ENCODE measurements at regions not wholly inside any gene's neighbourhood (a gene's known extent, or its start where the extent isn't known, plus 50 kb on each side); places are given as distances from the start of the nearest gene placed in this dataset.

- intact Hi-C loops (cut with micrococcal nuclease): no loop called here
- Histone ChIP-seq H2AK5ac (ENCODE audit: low read depth, low read length) (no peak overlapping the region), H3K27me3 (ENCODE audit: control insufficient read depth, insufficient read depth, low read length) (no peaks in the 10 kb centered on the region), H4K5ac (ENCODE audit: low read depth, low read length) (no peak overlapping the region), H3K9me3 (ENCODE audit: control insufficient read depth, insufficient read depth, low read length) (no peaks in the 10 kb centered on the region), H3K4ac (ENCODE audit: low read depth, low read length) (no peak overlapping the region), H4K91ac (ENCODE audit: insufficient read depth, low read depth, low read length) (no peak overlapping the region), H3K9me1 (ENCODE audit: insufficient read depth, low read length) (no peaks in the 10 kb centered on the region), H3K14ac (replicated peaks; ENCODE audit: low read depth, low read length) (no peak overlapping the region), H3K9ac (ENCODE audit: low read depth, low read length) (no peak overlapping the region), H3K18ac (ENCODE audit: low read depth, low read length) (no peak overlapping the region), H4K20me1 (ENCODE audit: insufficient read depth, low read length) (no peaks in the 10 kb centered on the region), H3K79me1 (ENCODE audit: low read depth in 1 of 2, low read length in 2 of 2) (no peaks in the 10 kb centered on the region), H2AFZ (replicated peaks; ENCODE audit: low read length, poor library complexity) (no peak overlapping the region), H2BK15ac (ENCODE audit: low read depth, low read length) (no peak overlapping the region), H2BK5ac (ENCODE audit: low read depth, low read length, poor library complexity, severe bottlenecking) (no peak overlapping the region), H2BK120ac (ENCODE audit: low read depth, low read length) (no peak overlapping the region), H3K36me3 (ENCODE audit: control insufficient read depth, insufficient read depth, low read length) (no peaks in the 10 kb centered on the region), H2BK20ac (ENCODE audit: low read depth, low read length) (no peak overlapping the region), H3K23ac (ENCODE audit: low read depth, low read length) (no peak overlapping the region), H3K56ac (ENCODE audit: extremely low read depth, insufficient read depth, low read length) (no peak overlapping the region), H2AK9ac (replicated peaks; ENCODE audit: low read depth, low read length, poor library complexity) (no peak overlapping the region), H3K4me3 (ENCODE audit: insufficient read depth, low read depth, low read length) (no peak overlapping the region), H3K4me1 (ENCODE audit: control insufficient read depth, insufficient read depth, low read length) (no peaks in the 10 kb centered on the region), H3K27ac (ENCODE audit: insufficient read depth, low read length) (no peak overlapping the region), H3K4me2 (ENCODE audit: low read depth, low read length) (no peak overlapping the region), H4K8ac (ENCODE audit: low read depth in 2 of 2, low read length in 2 of 2) (no peak overlapping the region)
- POLR2A ChIA-PET (ENCODE audit: unreplicated experiment): no interaction called here
- dilution Hi-C loops (cut with HindIII; ENCODE audit: low sequenced_read_pairs, unreplicated experiment): no loop called here
- in situ Hi-C loops (cut with MboI; ENCODE audit: low sequenced_read_pairs): no loop called here
- no peak for ATAC-seq (ENCODE audit: low read depth)
- no TSS peak for BruUV-seq (replicated peaks)
- CTCF ChIA-PET: no interaction called here
- no peak for DNase-seq
- no peak for TF ChIP-seq NFE2L2 (IDR thresholded peaks at IDR 0.05; ENCODE audit: low read depth, low read length)
- no peak for TF ChIP-seq SMC3 (IDR thresholded peaks at IDR 0.05; ENCODE audit: low read depth, low read length)
- no peak for TF ChIP-seq BHLHE40 (IDR thresholded peaks at IDR 0.05; ENCODE audit: low read depth, low read length)
- no peak for TF ChIP-seq FOS (IDR thresholded peaks at IDR 0.05; ENCODE audit: low read depth, low read length)
- no peak for TF ChIP-seq POLR2A (IDR thresholded peaks at IDR 0.05; ENCODE audit: low read depth, low read length)
- TF ChIP-seq MAFK (IDR thresholded peaks at IDR 0.05; ENCODE audit: low read depth, low read length): no peak
- TF ChIP-seq RAD21 (IDR thresholded peaks at IDR 0.05; ENCODE audit: low read length): no peak
- no peak for TF ChIP-seq RFX5 (IDR thresholded peaks at IDR 0.05; ENCODE audit: low read depth, low read length)
- no peak for TF ChIP-seq CEBPB (IDR thresholded peaks at IDR 0.05; ENCODE audit: low read depth, low read length)
- WGBS, 2 experiments (ENCODE audit: extremely low coverage in 2 of 2, insufficient read length in 1 of 2): no CpG with 5 or more reads among the region's 3 CpGs
Observed at GRCh38 chr7:115328018-115328417, 406.1 kb downstream of the MDFIC start.
